Activated CD4-positive, alpha-beta T cell treated with anti-CD3 and anti-CD28 coated beads, Interleukin-2, amount 10 ng/mL, durations not matched to agents 7 days and 5 days (primary cell): ENCODE measurements at regions not wholly inside any gene's neighbourhood (a gene's known extent, or its start where the extent isn't known, plus 50 kb on each side); places are given as distances from the start of the nearest gene placed in this dataset.
A peak's percentile ranks its signal among the peaks of the same experiment; 100 is the strongest.

ENCODE experiments used
- CTCF ChIA-PET: fragments of 350-600 bp; sonication (Branson Sonifier 250); formaldehyde crosslinking; loops from one replicate; lab custom pipeline; 2021; ENCODE audit warnings: antibody characterized with exemption; lab: Charles Lee
- POLR2A ChIA-PET: fragments of 350-600 bp; sonication (Branson Sonifier 250); formaldehyde crosslinking; loops from one replicate; lab custom pipeline; 2021; ENCODE audit warnings: antibody characterized with exemption; lab: Charles Lee
- DNase-seq: peaks from one replicate; pipeline ENCODE4 v3.0.0-alpha.2; 2020
- H3K27ac Mint-ChIP-seq: one replicate; pipeline ENCODE4 v1.8.0; 2021; ENCODE audit warnings: mild to moderate bottlenecking, moderate library complexity, mixed read lengths
- H3K27me3 Mint-ChIP-seq: one replicate; pipeline ENCODE4 v1.8.0; 2021; ENCODE audit warnings: mixed read lengths
- H3K36me3 Mint-ChIP-seq: one replicate; pipeline ENCODE4 v1.8.0; 2021; ENCODE audit warnings: low read depth, mixed read lengths
- H3K4me1 Mint-ChIP-seq: one replicate; pipeline ENCODE4 v1.8.0; 2021; ENCODE audit warnings: mixed read lengths
- H3K4me3 Mint-ChIP-seq: one replicate; pipeline ENCODE4 v1.8.0; 2021; ENCODE audit warnings: mild to moderate bottlenecking, moderate library complexity, mixed read lengths
- H3K9me3 Mint-ChIP-seq: one replicate; pipeline ENCODE4 v1.8.0; 2021; ENCODE audit warnings: mixed read lengths

DNA sequence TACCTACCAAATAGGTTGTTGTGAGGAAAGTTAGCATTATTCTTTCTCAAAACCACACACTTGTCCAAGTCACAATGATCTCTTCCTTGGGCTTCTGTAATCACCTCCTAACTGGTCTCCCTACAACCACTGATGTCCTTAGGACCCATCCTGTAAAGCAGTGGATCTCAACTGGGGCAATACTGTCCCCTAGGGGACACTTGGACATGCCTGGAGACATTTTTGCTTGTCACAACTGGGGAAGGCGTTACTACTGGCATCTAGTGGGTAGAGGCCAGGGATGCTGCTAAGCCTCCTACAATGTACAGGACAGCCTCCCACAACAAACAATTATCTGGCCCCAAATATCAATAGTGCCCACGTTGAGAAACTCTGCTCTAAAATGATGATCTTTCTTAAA, 118.7 kb upstream of the AP1S2 start:
- Mint-ChIP-seq H3K4me3 (no peak overlapping the region), H3K27me3 (no peaks in the 10 kb centered on the region), H3K9me3 (no peaks in the 10 kb centered on the region), H3K36me3 (no peaks in the 10 kb centered on the region), H3K4me1 (no peaks in the 10 kb centered on the region), H3K27ac (no peak overlapping the region)
- ChIA-PET POLR2A (no interaction called here), CTCF (no interaction called here)
- peak; percentile 8 for DNase-seq

- ChIA-PET CTCF (no interaction called here), POLR2A (no interaction called here)
- no peak overlapping the region for H3K27ac Mint-ChIP-seq
- H3K4me1 Mint-ChIP-seq = no peaks in the 10 kb centered on the region
- DNase-seq = no peak
- no peak overlapping the region for H3K4me3 Mint-ChIP-seq
- no peaks in the 10 kb centered on the region for H3K9me3 Mint-ChIP-seq
- no peaks in the 10 kb centered on the region for H3K27me3 Mint-ChIP-seq
- no peaks in the 10 kb centered on the region for H3K36me3 Mint-ChIP-seq
Observed at GRCh38 chrX:15971696-15972095, 117.1 kb upstream of the AP1S2 start.

- POLR2A ChIA-PET = no interaction called here
- Mint-ChIP-seq H3K36me3 (no peaks in the 10 kb centered on the region), H3K27me3 (no peaks in the 10 kb centered on the region), H3K4me1 (no peaks in the 10 kb centered on the region), H3K4me3 (no peak overlapping the region), H3K9me3 (no peaks in the 10 kb centered on the region), H3K27ac (no peak overlapping the region)
- no peak for DNase-seq
- CTCF ChIA-PET = no interaction called here
Observed at GRCh38 chrX:15963858-15964257, 109.2 kb upstream of the AP1S2 start.

GRCh38 chrX:15960237-15960636, 105.6 kb upstream of the AP1S2 start:
- no peak for DNase-seq
- H3K9me3 Mint-ChIP-seq = no peaks in the 10 kb centered on the region

DNA sequence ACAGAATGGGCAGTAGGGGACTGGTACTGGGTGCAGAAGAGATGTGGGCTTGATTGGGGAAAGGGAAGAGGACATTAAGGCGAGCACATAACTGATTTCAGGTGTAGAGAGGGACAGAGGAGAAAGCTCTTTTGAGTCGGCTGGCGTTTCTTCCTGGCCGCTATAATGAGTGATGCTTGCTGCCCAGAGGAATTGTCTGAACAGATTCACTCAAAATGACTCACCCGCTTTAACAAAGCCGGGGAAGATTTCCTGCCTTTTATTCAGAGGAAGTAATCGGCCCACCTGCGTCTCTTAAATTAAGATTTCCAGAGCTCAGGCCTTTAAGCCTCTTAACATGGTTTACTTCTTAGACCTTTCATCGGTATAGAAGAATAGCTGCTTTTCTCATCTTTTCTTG, 102.1 kb upstream of the AP1S2 start:
- ChIA-PET POLR2A (no interaction called here), CTCF (no interaction called here)
- Mint-ChIP-seq H3K27ac (no peak overlapping the region), H3K4me1 (no peaks in the 10 kb centered on the region), H3K27me3 (no peaks in the 10 kb centered on the region), H3K9me3 (no peaks in the 10 kb centered on the region), H3K4me3 (no peak overlapping the region), H3K36me3 (no peaks in the 10 kb centered on the region)
- no peak for DNase-seq

More at GRCh38 chrX:15960237-15960636, 105.6 kb upstream of the AP1S2 start:
- ChIA-PET CTCF (no interaction called here), POLR2A (no interaction called here)
- no peak overlapping the region for H3K4me3 Mint-ChIP-seq
- no peaks in the 10 kb centered on the region for H3K4me1 Mint-ChIP-seq
- H3K27ac Mint-ChIP-seq = no peak overlapping the region
- no peaks in the 10 kb centered on the region for H3K27me3 Mint-ChIP-seq
- H3K36me3 Mint-ChIP-seq = no peaks in the 10 kb centered on the region

DNA sequence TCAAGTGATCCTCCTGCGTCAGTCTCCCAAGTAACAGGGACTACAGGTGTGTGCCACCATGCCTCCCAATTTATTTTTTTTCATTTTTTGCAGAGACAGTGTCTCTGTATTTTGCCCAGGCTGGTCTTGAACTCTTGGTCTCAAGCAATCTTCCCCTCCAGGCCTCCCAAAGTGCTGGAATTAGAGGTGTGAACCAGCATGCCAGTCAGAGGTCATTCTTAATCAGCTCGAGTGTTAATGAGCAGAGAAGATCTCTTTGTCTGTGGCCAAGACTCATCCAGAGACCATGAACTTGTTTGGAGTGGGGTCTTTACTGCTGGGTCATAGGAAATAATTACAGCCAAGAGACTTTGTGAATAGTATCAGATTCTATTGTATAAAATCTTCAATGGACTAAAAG, 99.2 kb upstream of the AP1S2 start:
- DNase-seq = no peak
- Mint-ChIP-seq H3K36me3 (no peaks in the 10 kb centered on the region), H3K4me1 (no peaks in the 10 kb centered on the region), H3K9me3 (no peaks in the 10 kb centered on the region), H3K27ac (no peak overlapping the region), H3K27me3 (no peaks in the 10 kb centered on the region), H3K4me3 (no peak overlapping the region)
- CTCF ChIA-PET = no interaction called here
- POLR2A ChIA-PET = no interaction called here

DNA sequence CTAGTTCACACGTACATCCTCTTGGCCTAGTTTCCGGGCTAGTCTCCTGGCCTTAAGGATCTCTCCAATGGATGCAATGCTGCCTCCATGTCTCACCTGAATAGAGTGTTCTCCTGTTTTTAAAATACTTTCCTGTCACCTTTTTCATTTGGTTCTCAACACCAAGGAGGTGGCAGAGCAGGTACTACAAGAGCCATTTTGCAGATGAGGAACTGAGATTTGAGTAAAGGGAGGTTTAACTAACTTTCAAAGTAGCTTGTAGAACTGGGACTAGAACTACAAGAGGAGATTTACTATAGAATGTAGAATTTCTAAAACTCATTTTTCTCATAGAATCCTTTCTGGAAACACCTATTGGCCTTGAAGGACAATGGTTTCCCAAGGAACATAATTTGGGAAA, 97.6 kb upstream of the AP1S2 start:
- ChIA-PET POLR2A (no interaction called here), CTCF (no interaction called here)
- no peak overlapping the region for H3K27ac Mint-ChIP-seq
- H3K36me3 Mint-ChIP-seq = no peaks in the 10 kb centered on the region
- no peaks in the 10 kb centered on the region for H3K4me1 Mint-ChIP-seq
- no peak for DNase-seq
- H3K27me3 Mint-ChIP-seq = no peaks in the 10 kb centered on the region
- no peaks in the 10 kb centered on the region for H3K9me3 Mint-ChIP-seq
- no peak overlapping the region for H3K4me3 Mint-ChIP-seq

DNA sequence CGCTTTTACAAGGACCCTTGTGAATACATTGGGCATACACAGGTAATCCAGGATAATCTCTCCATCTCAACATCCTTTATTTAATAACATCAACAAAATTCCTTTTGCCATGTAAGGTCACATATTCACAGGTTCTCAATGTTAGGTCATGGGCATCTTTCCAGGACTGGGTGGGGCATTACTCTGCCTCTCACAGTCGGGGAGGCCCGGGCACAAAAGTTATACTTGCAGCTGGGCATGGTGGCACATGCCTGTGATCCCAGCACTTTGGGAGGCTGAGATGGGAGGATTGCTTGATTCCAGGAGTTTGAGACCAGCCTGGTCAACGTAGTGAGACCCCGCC, 93.7 kb upstream of the AP1S2 start:
- no peak for DNase-seq
- H3K27ac Mint-ChIP-seq = no peak overlapping the region
- H3K4me1 Mint-ChIP-seq = no peaks in the 10 kb centered on the region
- ChIA-PET POLR2A (no interaction called here), CTCF (no interaction called here)
- no peaks in the 10 kb centered on the region for H3K36me3 Mint-ChIP-seq
- H3K27me3 Mint-ChIP-seq = peaks cover 3% of the 10 kb centered on the region
- no peaks in the 10 kb centered on the region for H3K9me3 Mint-ChIP-seq
- no peak overlapping the region for H3K4me3 Mint-ChIP-seq

- POLR2A ChIA-PET = no interaction called here
Observed at GRCh38 chrX:15947648-15948317, 93.2 kb upstream of the AP1S2 start.

GRCh38 chrX:15946783-15947580, 92.4 kb upstream of the AP1S2 start:
- ChIA-PET POLR2A (no interaction called here), CTCF (interaction anchor here (0.7 kb wide), 1 partner anchor 18 kb away, joined by 3 read pairs; no protein-coding TSS in a partner anchor)
- no peak for DNase-seq
- H3K27me3 Mint-ChIP-seq = peaks cover 3% of the 10 kb centered on the region
- H3K4me3 Mint-ChIP-seq = no peak overlapping the region
- H3K27ac Mint-ChIP-seq = no peak overlapping the region
- no peaks in the 10 kb centered on the region for H3K9me3 Mint-ChIP-seq
- no peaks in the 10 kb centered on the region for H3K4me1 Mint-ChIP-seq
- H3K36me3 Mint-ChIP-seq = no peaks in the 10 kb centered on the region

More at GRCh38 chrX:15947648-15948317, 93.2 kb upstream of the AP1S2 start:
- Mint-ChIP-seq H3K27ac (no peak overlapping the region), H3K27me3 (peaks cover 3% of the 10 kb centered on the region), H3K4me1 (no peaks in the 10 kb centered on the region), H3K4me3 (no peak overlapping the region), H3K36me3 (no peaks in the 10 kb centered on the region), H3K9me3 (no peaks in the 10 kb centered on the region)
- CTCF ChIA-PET = no interaction called here
- no peak for DNase-seq

DNA sequence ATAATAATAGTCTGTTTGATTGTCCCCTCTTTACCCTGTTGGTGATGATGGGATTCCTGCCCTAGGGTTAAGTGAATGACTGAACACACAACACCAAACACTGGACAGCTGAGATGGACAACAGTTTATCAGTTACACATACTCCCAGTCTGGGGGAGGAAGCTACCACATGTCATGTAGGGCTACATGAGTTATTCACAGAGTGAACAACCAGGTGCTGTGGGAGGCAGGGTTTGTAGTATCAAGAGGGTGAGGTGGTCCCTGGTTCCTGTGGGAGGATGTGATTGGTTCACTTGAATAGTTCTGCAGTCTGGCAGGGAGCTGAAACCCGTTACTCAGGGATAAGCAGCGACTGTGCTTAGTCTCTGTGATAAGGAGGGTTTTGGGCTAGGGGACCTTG, 88.8 kb upstream of the AP1S2 start:
- H3K4me3 Mint-ChIP-seq = no peak overlapping the region
- no peak overlapping the region for H3K27ac Mint-ChIP-seq
- ChIA-PET POLR2A (no interaction called here), CTCF (interaction anchor here (1.6 kb wide), 1 partner anchor 43 kb away, joined by 3 read pairs; no protein-coding TSS in a partner anchor)
- H3K27me3 Mint-ChIP-seq = peaks cover 3% of the 10 kb centered on the region
- no peak for DNase-seq
- no peaks in the 10 kb centered on the region for H3K36me3 Mint-ChIP-seq
- no peaks in the 10 kb centered on the region for H3K9me3 Mint-ChIP-seq
- H3K4me1 Mint-ChIP-seq = no peaks in the 10 kb centered on the region

DNA sequence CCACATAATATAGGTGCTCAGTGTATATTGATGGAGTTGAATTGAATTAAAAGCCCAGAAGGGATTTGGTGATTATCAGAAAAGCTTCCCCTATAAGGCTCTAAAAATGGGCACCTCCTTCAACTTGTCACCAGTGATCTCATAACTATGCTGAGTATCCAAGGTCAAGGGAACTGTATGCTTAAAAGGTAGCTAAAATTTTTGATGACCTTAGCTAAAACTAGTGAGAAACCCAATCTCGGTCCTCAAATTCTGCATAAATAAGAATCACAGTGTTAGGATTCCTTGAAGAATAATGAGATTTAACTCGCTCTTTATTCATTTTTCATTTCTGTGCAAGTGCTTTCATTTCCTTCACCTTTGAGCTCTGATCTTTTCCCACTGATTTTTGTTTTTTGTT, 87.7 kb upstream of the AP1S2 start:
- Mint-ChIP-seq H3K4me1 (no peaks in the 10 kb centered on the region), H3K9me3 (no peaks in the 10 kb centered on the region), H3K27me3 (peaks cover 3% of the 10 kb centered on the region), H3K36me3 (no peaks in the 10 kb centered on the region), H3K27ac (no peak overlapping the region), H3K4me3 (no peak overlapping the region)
- no peak for DNase-seq
- ChIA-PET POLR2A (no interaction called here), CTCF (interaction anchor here (1.6 kb wide), 1 partner anchor 42 kb away, joined by 3 read pairs; no protein-coding TSS in a partner anchor)

- H3K4me1 Mint-ChIP-seq = no peaks in the 10 kb centered on the region
- no peak for DNase-seq
- no peak overlapping the region for H3K4me3 Mint-ChIP-seq
- H3K36me3 Mint-ChIP-seq = no peaks in the 10 kb centered on the region
- no peaks in the 10 kb centered on the region for H3K9me3 Mint-ChIP-seq
- no peaks in the 10 kb centered on the region for H3K27me3 Mint-ChIP-seq
- ChIA-PET POLR2A (no interaction called here), CTCF (no interaction called here)
- no peak overlapping the region for H3K27ac Mint-ChIP-seq
Observed at GRCh38 chrX:15939737-15940136, 85.1 kb upstream of the AP1S2 start.
